ENCODE measurements at regions not wholly inside any gene's neighbourhood (a gene's known extent, or its start where the extent isn't known, plus 50 kb on each side); places are given as distances from the start of the nearest gene placed in this dataset.

GRCh38 chr17:70268383-70268782, 99.1 kb downstream of the KCNJ2 start:
- Histone ChIP-seq H3K4me3 (ENCODE audit: low read depth, low read length, poor library complexity, severe bottlenecking) (no peak overlapping the region), H3K9ac (ENCODE audit: low read length) (no peak overlapping the region), H3K27me3 (ENCODE audit: insufficient read depth, low read length) (no peaks in the 10 kb centered on the region), H3K4me2 (ENCODE audit: low read length) (no peak overlapping the region), H4K20me1 (ENCODE audit: insufficient read depth, low read length) (no peaks in the 10 kb centered on the region), H3K9me3 (ENCODE audit: low read length) (no peaks in the 10 kb centered on the region), H3K27ac (ENCODE audit: low read depth, low read length, poor library complexity, severe bottlenecking) (no peak overlapping the region), H3K36me3 (ENCODE audit: insufficient read depth, low read length) (no peaks in the 10 kb centered on the region), H3K79me2 (ENCODE audit: insufficient read depth, low read length) (no peaks in the 10 kb centered on the region), H2AFZ (ENCODE audit: low read length) (no peak overlapping the region), H3F3A (ENCODE audit: insufficient read depth, low read length) (no peaks in the 10 kb centered on the region), H3K4me1 (ENCODE audit: insufficient read depth, low read length, severe bottlenecking) (no peaks in the 10 kb centered on the region), H3K9me2 (ENCODE audit: low read depth, low read length) (no peaks in the 10 kb centered on the region)
- TF ChIP-seq, protein P1, sequence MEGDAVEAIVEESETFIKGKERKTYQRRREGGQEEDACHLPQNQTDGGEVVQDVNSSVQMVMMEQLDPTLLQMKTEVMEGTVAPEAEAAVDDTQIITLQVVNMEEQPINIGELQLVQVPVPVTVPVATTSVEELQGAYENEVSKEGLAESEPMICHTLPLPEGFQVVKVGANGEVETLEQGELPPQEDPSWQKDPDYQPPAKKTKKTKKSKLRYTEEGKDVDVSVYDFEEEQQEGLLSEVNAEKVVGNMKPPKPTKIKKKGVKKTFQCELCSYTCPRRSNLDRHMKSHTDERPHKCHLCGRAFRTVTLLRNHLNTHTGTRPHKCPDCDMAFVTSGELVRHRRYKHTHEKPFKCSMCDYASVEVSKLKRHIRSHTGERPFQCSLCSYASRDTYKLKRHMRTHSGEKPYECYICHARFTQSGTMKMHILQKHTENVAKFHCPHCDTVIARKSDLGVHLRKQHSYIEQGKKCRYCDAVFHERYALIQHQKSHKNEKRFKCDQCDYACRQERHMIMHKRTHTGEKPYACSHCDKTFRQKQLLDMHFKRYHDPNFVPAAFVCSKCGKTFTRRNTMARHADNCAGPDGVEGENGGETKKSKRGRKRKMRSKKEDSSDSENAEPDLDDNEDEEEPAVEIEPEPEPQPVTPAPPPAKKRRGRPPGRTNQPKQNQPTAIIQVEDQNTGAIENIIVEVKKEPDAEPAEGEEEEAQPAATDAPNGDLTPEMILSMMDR (IDR thresholded peaks at IDR 0.05; ENCODE audit: low read length), result no peak
- TF ChIP-seq EZH2 (IDR thresholded peaks at IDR 0.05; ENCODE audit: borderline replicate concordance, low read length), result no peak

GRCh38 chr17:70270554-70270953, 101.2 kb downstream of the KCNJ2 start:
- Histone ChIP-seq H3K27ac (ENCODE audit: low read depth, low read length, poor library complexity, severe bottlenecking) (no peak overlapping the region), H3F3A (ENCODE audit: insufficient read depth, low read length) (no peaks in the 10 kb centered on the region), H4K20me1 (ENCODE audit: insufficient read depth, low read length) (no peaks in the 10 kb centered on the region), H3K4me3 (ENCODE audit: low read depth, low read length, poor library complexity, severe bottlenecking) (no peak overlapping the region), H2AFZ (ENCODE audit: low read length) (no peak overlapping the region), H3K9ac (ENCODE audit: low read length) (no peak overlapping the region), H3K79me2 (ENCODE audit: insufficient read depth, low read length) (no peaks in the 10 kb centered on the region), H3K36me3 (ENCODE audit: insufficient read depth, low read length) (no peaks in the 10 kb centered on the region), H3K27me3 (ENCODE audit: insufficient read depth, low read length) (no peaks in the 10 kb centered on the region), H3K9me2 (ENCODE audit: low read depth, low read length) (no peaks in the 10 kb centered on the region), H3K9me3 (ENCODE audit: low read length) (no peaks in the 10 kb centered on the region), H3K4me2 (ENCODE audit: low read length) (no peak overlapping the region), H3K4me1 (ENCODE audit: insufficient read depth, low read length, severe bottlenecking) (no peaks in the 10 kb centered on the region)
- TF ChIP-seq, protein P1 (IDR thresholded peaks at IDR 0.05; ENCODE audit: low read length), result no peak
- no peak for TF ChIP-seq EZH2 (IDR thresholded peaks at IDR 0.05; ENCODE audit: borderline replicate concordance, low read length)

- no peaks in the 10 kb centered on the region for H4K20me1 ChIP-seq (ENCODE audit: insufficient read depth, low read length)
- H3K79me2 ChIP-seq (ENCODE audit: insufficient read depth, low read length), result no peaks in the 10 kb centered on the region
- H3K27ac ChIP-seq (ENCODE audit: low read depth, low read length, poor library complexity, severe bottlenecking), result no peak overlapping the region
- H3K9me3 ChIP-seq (ENCODE audit: low read length), result no peaks in the 10 kb centered on the region
- H3K4me3 ChIP-seq (ENCODE audit: low read depth, low read length, poor library complexity, severe bottlenecking), result no peak overlapping the region
- H3K27me3 ChIP-seq (ENCODE audit: insufficient read depth, low read length), result no peaks in the 10 kb centered on the region
- no peaks in the 10 kb centered on the region for H3K9me2 ChIP-seq (ENCODE audit: low read depth, low read length)
- no peaks in the 10 kb centered on the region for H3K36me3 ChIP-seq (ENCODE audit: insufficient read depth, low read length)
- no peaks in the 10 kb centered on the region for H3F3A ChIP-seq (ENCODE audit: insufficient read depth, low read length)
- H3K4me2 ChIP-seq (ENCODE audit: low read length), result no peak overlapping the region
- TF ChIP-seq EZH2 (IDR thresholded peaks at IDR 0.05; ENCODE audit: borderline replicate concordance, low read length), result no peak
- TF ChIP-seq, protein P1 (IDR thresholded peaks at IDR 0.05; ENCODE audit: low read length), result no peak
- H3K4me1 ChIP-seq (ENCODE audit: insufficient read depth, low read length, severe bottlenecking), result no peaks in the 10 kb centered on the region
- no peak overlapping the region for H2AFZ ChIP-seq (ENCODE audit: low read length)
- H3K9ac ChIP-seq (ENCODE audit: low read length), result no peak overlapping the region
These were observed 101.9 kb downstream of the KCNJ2 start for GRCh38 chr17:70271200-70271599.

All from OCI-LY1 (cell line).